ELF-1 (cell line): ENCODE measurements at regions not wholly inside any gene's neighbourhood (a gene's known extent, or its start where the extent isn't known, plus 50 kb on each side); places are given as distances from the start of the nearest gene placed in this dataset.
"Not testable (repeated sequence)": the region's sequence is repeated elsewhere in the genome, so short reads cannot be mapped to it uniquely, and the experiment has no call there.

Experiments used
- DNase-seq: peaks from one replicate; pipeline ENCODE4 v3.0.0-alpha.2; 2016; ENCODE audit warnings: low read depth, low spot score

- no peak for DNase-seq
These were observed 175.5 kb downstream of the TFAP2B start for GRCh38 chr6:50993941-50994720.

- no peak for DNase-seq
These were observed 176.4 kb downstream of the TFAP2B start for GRCh38 chr6:50995036-50995435.

GRCh38 chr6:50998905-50999304 is 180.2 kb downstream of the TFAP2B start:
- DNase-seq, result no peak

GRCh38 chr6:51001399-51001798 is 182.7 kb downstream of the TFAP2B start:
- DNase-seq, result no peak

- DNase-seq, result no peak
These were observed 185.7 kb downstream of the TFAP2B start for GRCh38 chr6:51004380-51004779.

- DNase-seq, result no peak
These were observed 187.1 kb downstream of the TFAP2B start for GRCh38 chr6:51005779-51006178.

- no peak for DNase-seq
These were observed 188.6 kb downstream of the TFAP2B start for GRCh38 chr6:51007237-51007636.

- not testable (repeated sequence) for DNase-seq
These were observed 190.0 kb downstream of the TFAP2B start for GRCh38 chr6:51008693-51009092.

GRCh38 chr6:51013376-51013775 is 194.7 kb downstream of the TFAP2B start:
- no peak for DNase-seq

- DNase-seq, result no peak
These were observed 196.7 kb downstream of the TFAP2B start for GRCh38 chr6:51015394-51015793.

GRCh38 chr6:51016489-51016888 is 197.8 kb downstream of the TFAP2B start:
- no peak for DNase-seq

GRCh38 chr6:51019806-51020205 is 201.1 kb downstream of the TFAP2B start:
- DNase-seq, result no peak

GRCh38 chr6:51021171-51021570 is 202.5 kb downstream of the TFAP2B start:
- no peak for DNase-seq

- DNase-seq, result no peak
These were observed 205.5 kb downstream of the TFAP2B start for GRCh38 chr6:51024126-51024525.

- no peak for DNase-seq
These were observed 206.6 kb downstream of the TFAP2B start for GRCh38 chr6:51025082-51025777.

GRCh38 chr6:51027283-51028065 is 208.8 kb downstream of the TFAP2B start:
- DNase-seq, result no peak

GRCh38 chr6:51028276-51028675 is 209.6 kb downstream of the TFAP2B start:
- no peak for DNase-seq

GRCh38 chr6:51029561-51029960 is 210.9 kb downstream of the TFAP2B start:
- DNase-seq, result no peak

GRCh38 chr6:51045548-51045947 is 226.9 kb downstream of the TFAP2B start:
- DNase-seq, result no peak

- DNase-seq, result no peak
These were observed 230.8 kb downstream of the TFAP2B start for GRCh38 chr6:51049288-51049982.

GRCh38 chr6:51049983-51050877 is 231.6 kb downstream of the TFAP2B start:
- no peak for DNase-seq
